ENCODE measurements at regions not wholly inside any gene's neighbourhood (a gene's known extent, or its start where the extent isn't known, plus 50 kb on each side); places are given as distances from the start of the nearest gene placed in this dataset.

- no peaks in the 10 kb centered on the region for H3K36me3 Mint-ChIP-seq (ENCODE audit: insufficient read depth)
Measured at GRCh38 chr12:93099792-93100191, 170.7 kb upstream of the EEA1 start.

GRCh38 chr12:93100610-93101009 is 171.5 kb upstream of the EEA1 start:
- H3K4me3 Mint-ChIP-seq (ENCODE audit: low read depth), result no peak overlapping the region
- peaks cover 3% of the 10 kb centered on the region for H3K9me3 Mint-ChIP-seq (ENCODE audit: low read depth)
- no peak for TF ChIP-seq CTCF (IDR thresholded peaks at IDR 0.05; ENCODE audit: unreplicated experiment)
- H3K4me1 Mint-ChIP-seq (ENCODE audit: low read depth), result peaks cover 11% of the 10 kb centered on the region
- no peak for DNase-seq (ENCODE audit: low spot score, unreplicated experiment)
- no peak overlapping the region for H3K27ac Mint-ChIP-seq
- no peaks in the 10 kb centered on the region for H3K36me3 Mint-ChIP-seq (ENCODE audit: insufficient read depth)
- H3K27me3 Mint-ChIP-seq, result no peaks in the 10 kb centered on the region

More at GRCh38 chr12:93099792-93100191, 170.7 kb upstream of the EEA1 start:
- no peak for TF ChIP-seq CTCF (IDR thresholded peaks at IDR 0.05; ENCODE audit: unreplicated experiment)
- Mint-ChIP-seq H3K27me3 (no peaks in the 10 kb centered on the region), H3K27ac (no peak overlapping the region), H3K4me3 (ENCODE audit: low read depth) (no peak overlapping the region), H3K4me1 (ENCODE audit: low read depth) (peaks cover 18% of the 10 kb centered on the region), H3K9me3 (ENCODE audit: low read depth) (peaks cover 3% of the 10 kb centered on the region)
- DNase-seq (ENCODE audit: low spot score, unreplicated experiment), result no peak

- Mint-ChIP-seq H3K27ac (no peak overlapping the region), H3K4me3 (ENCODE audit: low read depth) (no peak overlapping the region), H3K4me1 (ENCODE audit: low read depth) (peaks cover 10% of the 10 kb centered on the region), H3K9me3 (ENCODE audit: low read depth) (peaks cover 3% of the 10 kb centered on the region), H3K27me3 (no peaks in the 10 kb centered on the region), H3K36me3 (ENCODE audit: insufficient read depth) (no peaks in the 10 kb centered on the region)
- DNase-seq (ENCODE audit: low spot score, unreplicated experiment), result no peak
- no peak for TF ChIP-seq CTCF (IDR thresholded peaks at IDR 0.05; ENCODE audit: unreplicated experiment)
Measured at GRCh38 chr12:93101367-93101766, 172.3 kb upstream of the EEA1 start.

DNA sequence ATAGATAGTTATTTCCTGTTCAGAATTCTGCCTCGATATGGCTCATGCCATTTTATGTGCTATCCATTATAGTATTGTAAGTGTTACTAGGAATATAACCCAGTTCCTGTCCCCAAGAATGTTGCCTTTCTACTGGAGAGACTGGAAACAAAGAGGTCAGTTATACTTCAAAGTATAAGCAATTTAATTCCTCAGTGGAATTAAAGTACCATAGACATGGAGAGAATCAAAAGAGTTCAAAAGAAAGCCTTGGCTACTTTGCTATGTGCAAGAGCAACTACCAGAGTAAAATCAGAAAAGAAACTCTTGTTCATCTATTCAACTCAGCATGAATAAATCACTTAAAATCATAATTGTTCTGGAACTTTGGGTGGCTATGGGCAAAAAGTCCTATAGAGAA is 173.2 kb upstream of the EEA1 start:
- H3K4me1 Mint-ChIP-seq (ENCODE audit: low read depth), result peaks cover 4% of the 10 kb centered on the region
- no peak overlapping the region for H3K27ac Mint-ChIP-seq
- H3K27me3 Mint-ChIP-seq, result no peaks in the 10 kb centered on the region
- no peak for DNase-seq (ENCODE audit: low spot score, unreplicated experiment)
- H3K9me3 Mint-ChIP-seq (ENCODE audit: low read depth), result peaks cover 3% of the 10 kb centered on the region
- no peaks in the 10 kb centered on the region for H3K36me3 Mint-ChIP-seq (ENCODE audit: insufficient read depth)
- no peak for TF ChIP-seq CTCF (IDR thresholded peaks at IDR 0.05; ENCODE audit: unreplicated experiment)
- H3K4me3 Mint-ChIP-seq (ENCODE audit: low read depth), result no peak overlapping the region

DNA sequence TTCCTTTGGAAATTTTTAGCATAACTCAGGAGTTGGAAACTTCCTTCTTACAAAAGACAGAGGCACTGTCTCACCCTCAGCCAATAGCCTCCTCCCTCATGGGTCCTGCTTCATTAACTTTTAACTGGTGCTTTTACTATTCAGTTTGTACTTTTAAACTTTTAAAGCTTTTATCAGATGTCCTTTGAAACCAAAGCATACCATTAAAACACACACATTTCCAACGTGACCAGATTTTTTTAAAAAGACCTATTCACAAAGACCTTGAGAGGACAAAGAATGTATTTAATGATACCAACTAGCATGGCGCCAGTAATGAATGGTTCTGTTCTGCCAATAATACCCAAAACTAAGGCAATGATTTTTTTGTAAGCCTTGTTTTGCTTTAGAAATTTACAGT is 173.6 kb upstream of the EEA1 start:
- Mint-ChIP-seq H3K27ac (no peak overlapping the region), H3K27me3 (no peaks in the 10 kb centered on the region), H3K4me1 (ENCODE audit: low read depth) (peaks cover 6% of the 10 kb centered on the region), H3K9me3 (ENCODE audit: low read depth) (peaks cover 3% of the 10 kb centered on the region), H3K4me3 (ENCODE audit: low read depth) (no peak overlapping the region), H3K36me3 (ENCODE audit: insufficient read depth) (no peaks in the 10 kb centered on the region)
- no peak for TF ChIP-seq CTCF (IDR thresholded peaks at IDR 0.05; ENCODE audit: unreplicated experiment)
- no peak for DNase-seq (ENCODE audit: low spot score, unreplicated experiment)

Measured in progenitor cell of endocrine pancreas (in vitro differentiated cells).